AG09309 (cell line): ENCODE measurements at regions not wholly inside any gene's neighbourhood (a gene's known extent, or its start where the extent isn't known, plus 50 kb on each side); places are given as distances from the start of the nearest gene placed in this dataset.
A peak's percentile ranks its signal among the peaks of the same experiment; 100 is the strongest.

ENCODE experiments used
- DNase-seq: peaks from one replicate; pipeline ENCODE4 v3.0.0-alpha.2; 2010; ENCODE audit warnings: low read depth
- H3K4me3 ChIP-seq: 2 replicates; pipeline ENCODE4 v1.5.1; 2011; ENCODE audit warnings: mild to moderate bottlenecking, low read depth, low read length, moderate library complexity; ENCODE audit not compliant: control insufficient read depth
- CTCF ChIP-seq: IDR thresholded peaks from 2 replicates; pipeline ENCODE4 v1.5.1; 2011; ENCODE audit warnings: mild to moderate bottlenecking, low read depth, low read length, inconsistent platforms; ENCODE audit not compliant: insufficient read depth, control insufficient read depth; ENCODE audit errors: missing control alignments

- H3K4me3 ChIP-seq: no peak overlapping the region
- TF ChIP-seq CTCF: peak; percentile 19
- DNase-seq: no peak
Measured at GRCh38 chr3:70539908-70540307, 227.5 kb upstream of the MDFIC2 start.

- no peak overlapping the region for H3K4me3 ChIP-seq
- DNase-seq: no peak
- no peak for TF ChIP-seq CTCF
Measured at GRCh38 chr3:70532806-70533205, 220.4 kb upstream of the MDFIC2 start.

GRCh38 chr3:70531838-70532489 lies 219.5 kb upstream of the MDFIC2 start:
- DNase-seq: no peak
- TF ChIP-seq CTCF: no peak
- H3K4me3 ChIP-seq: no peak overlapping the region

GRCh38 chr3:70531063-70531657 lies 218.7 kb upstream of the MDFIC2 start:
- TF ChIP-seq CTCF: peak; percentile 54
- DNase-seq: no peak
- no peak overlapping the region for H3K4me3 ChIP-seq

- DNase-seq: no peak
- TF ChIP-seq CTCF: no peak
- no peak overlapping the region for H3K4me3 ChIP-seq
Measured at GRCh38 chr3:70530626-70531025, 218.2 kb upstream of the MDFIC2 start.

GRCh38 chr3:70527026-70527425 lies 214.6 kb upstream of the MDFIC2 start:
- DNase-seq: peak; percentile 5
- H3K4me3 ChIP-seq: no peak overlapping the region
- TF ChIP-seq CTCF: no peak
